T-helper 17 cell (primary cell): ENCODE measurements at regions not wholly inside any gene's neighbourhood (a gene's known extent, or its start where the extent isn't known, plus 50 kb on each side); places are given as distances from the start of the nearest gene placed in this dataset.
A peak's percentile ranks its signal among the peaks of the same experiment; 100 is the strongest.

Source experiments
- ATAC-seq: fragments of 150-1000 bp; cut with Tn5 transposase; 2 replicates; pipeline ENCODE4 v1.10.0; 2021; ENCODE audit warnings: mild to moderate bottlenecking, moderate library complexity
- DNase-seq, 3 donors: peaks; one replicate each; pipeline versions ENCODE4 v3.0.0 to v3.0.0-alpha.2; 2020 to 2021
- H3K9me3 ChIP-seq: one replicate; pipeline ENCODE4 v1.7.0; 2013; ENCODE audit warnings: low read length, mild to moderate bottlenecking; ENCODE audit not compliant: control insufficient read depth, poor library complexity, severe bottlenecking
- H3K27ac Mint-ChIP-seq: one replicate; pipeline ENCODE4 v1.8.0; 2022; ENCODE audit warnings: mild to moderate bottlenecking, moderate library complexity, mixed read lengths
- H3K27me3 Mint-ChIP-seq: one replicate; pipeline ENCODE4 v1.8.0; 2022; ENCODE audit warnings: mixed read lengths
- H3K36me3 Mint-ChIP-seq: one replicate; pipeline ENCODE4 v1.8.0; 2022; ENCODE audit warnings: low read depth, mixed read lengths
- H3K4me1 Mint-ChIP-seq: one replicate; pipeline ENCODE4 v1.8.0; 2022; ENCODE audit warnings: mild to moderate bottlenecking, mixed read lengths
- H3K4me3 Mint-ChIP-seq: one replicate; pipeline ENCODE4 v1.8.0; 2022; ENCODE audit warnings: mild to moderate bottlenecking, moderate library complexity, mixed read lengths

DNA sequence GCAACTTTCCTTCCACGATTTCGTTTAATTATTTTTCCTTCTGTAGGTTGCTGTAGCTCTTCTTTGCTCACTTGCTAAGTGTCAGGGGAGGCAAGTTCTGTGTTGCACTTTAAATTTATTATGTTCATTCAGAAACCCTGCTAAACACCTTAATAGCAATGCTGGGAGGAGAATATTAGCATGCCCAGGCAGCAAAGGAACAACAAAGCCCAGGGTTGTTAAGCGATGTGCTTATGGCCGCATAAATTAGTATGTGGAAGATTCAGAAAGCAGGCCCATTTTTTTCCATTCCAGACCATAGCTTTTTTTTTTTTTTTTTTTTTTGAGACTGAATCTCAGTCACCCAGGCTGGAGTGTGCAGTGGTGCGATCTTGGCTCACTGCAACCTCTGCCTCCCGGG lies 151.3 kb downstream of the BACH1 start:
- ATAC-seq (no peak), DNase-seq (no peak)
- peak overlapping the region; percentile 21 for H3K4me3 Mint-ChIP-seq
- peaks cover 4% of the 10 kb centered on the region for H3K4me1 Mint-ChIP-seq
- H3K9me3 ChIP-seq = no peaks in the 10 kb centered on the region
- H3K27ac Mint-ChIP-seq = peak overlapping the region; percentile 6
- H3K36me3 Mint-ChIP-seq = peaks cover 4% of the 10 kb centered on the region
- H3K27me3 Mint-ChIP-seq = no peaks in the 10 kb centered on the region

DNA sequence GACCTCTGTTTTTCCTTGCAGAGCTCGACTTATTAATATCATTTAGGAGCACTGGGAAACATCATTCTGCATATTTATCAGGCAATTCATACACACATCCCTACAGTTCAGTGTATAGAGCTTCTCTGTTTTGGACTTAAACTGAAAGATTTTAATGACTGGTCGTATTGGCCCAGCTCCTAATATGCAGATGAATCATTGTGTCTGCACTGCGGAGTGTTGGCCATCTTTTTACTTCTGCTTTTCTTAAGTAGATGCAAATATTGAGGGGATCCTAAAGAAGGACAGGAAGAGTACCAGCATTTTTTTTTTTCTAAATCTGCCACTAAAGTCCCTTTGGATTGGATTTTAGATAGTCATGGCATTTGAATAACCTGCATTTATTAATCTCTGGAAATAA lies 154.8 kb downstream of the BACH1 start:
- Mint-ChIP-seq H3K27ac (no peak overlapping the region), H3K36me3 (peaks cover 4% of the 10 kb centered on the region), H3K4me3 (no peak overlapping the region), H3K27me3 (no peaks in the 10 kb centered on the region), H3K4me1 (peaks cover 4% of the 10 kb centered on the region)
- no peak for DNase-seq
- ATAC-seq = no peak
- H3K9me3 ChIP-seq = no peaks in the 10 kb centered on the region

DNA sequence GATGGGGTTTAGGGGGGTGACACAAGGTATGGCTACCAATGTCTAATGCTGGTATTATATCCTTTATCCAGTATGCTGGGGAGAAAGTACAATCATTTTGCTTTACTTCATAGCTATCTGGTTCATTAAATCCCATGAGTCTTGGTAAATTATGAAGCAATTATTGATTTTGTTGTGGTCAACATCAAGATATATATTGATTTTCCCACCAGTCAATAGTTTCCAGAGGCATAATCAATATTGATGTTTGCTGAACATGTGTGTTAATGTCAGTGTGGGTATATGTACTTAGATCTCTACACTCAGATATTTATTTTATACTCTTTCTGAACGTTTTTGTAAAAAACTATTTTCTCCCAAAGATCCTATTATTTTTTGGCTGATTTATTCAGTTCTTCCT lies 155.5 kb downstream of the BACH1 start:
- peaks cover 3% of the 10 kb centered on the region for H3K4me1 Mint-ChIP-seq
- DNase-seq (no peak), ATAC-seq (no peak)
- no peak overlapping the region for H3K27ac Mint-ChIP-seq
- peaks cover 3% of the 10 kb centered on the region for H3K36me3 Mint-ChIP-seq
- no peak overlapping the region for H3K4me3 Mint-ChIP-seq
- H3K27me3 Mint-ChIP-seq = no peaks in the 10 kb centered on the region
- no peaks in the 10 kb centered on the region for H3K9me3 ChIP-seq

DNA sequence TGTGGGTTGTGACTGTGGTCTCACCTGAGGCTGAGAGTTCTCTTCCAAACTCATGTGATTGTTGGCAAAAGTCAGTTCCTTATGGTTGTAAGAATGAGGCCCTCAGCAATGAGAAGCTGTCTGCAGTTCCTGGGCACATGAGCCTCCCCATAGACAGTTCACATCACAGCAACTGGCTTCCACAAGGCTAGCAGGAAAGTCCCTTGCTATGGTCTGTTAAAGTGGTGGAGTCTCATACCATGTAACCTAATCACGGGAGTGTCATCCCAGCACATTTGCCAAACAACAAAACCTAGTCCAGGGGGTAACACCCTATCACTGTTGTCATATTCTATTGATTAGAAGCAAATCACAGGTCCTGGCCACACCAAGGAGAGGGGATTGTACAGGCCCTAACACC lies 163.8 kb downstream of the BACH1 start:
- no peak for ATAC-seq
- peak overlapping the region; percentile 53 for H3K27ac Mint-ChIP-seq
- H3K4me1 Mint-ChIP-seq = no peaks in the 10 kb centered on the region
- H3K4me3 Mint-ChIP-seq = no peak overlapping the region
- H3K27me3 Mint-ChIP-seq = no peaks in the 10 kb centered on the region
- DNase-seq = no peak
- H3K36me3 Mint-ChIP-seq = no peaks in the 10 kb centered on the region
- no peaks in the 10 kb centered on the region for H3K9me3 ChIP-seq

DNA sequence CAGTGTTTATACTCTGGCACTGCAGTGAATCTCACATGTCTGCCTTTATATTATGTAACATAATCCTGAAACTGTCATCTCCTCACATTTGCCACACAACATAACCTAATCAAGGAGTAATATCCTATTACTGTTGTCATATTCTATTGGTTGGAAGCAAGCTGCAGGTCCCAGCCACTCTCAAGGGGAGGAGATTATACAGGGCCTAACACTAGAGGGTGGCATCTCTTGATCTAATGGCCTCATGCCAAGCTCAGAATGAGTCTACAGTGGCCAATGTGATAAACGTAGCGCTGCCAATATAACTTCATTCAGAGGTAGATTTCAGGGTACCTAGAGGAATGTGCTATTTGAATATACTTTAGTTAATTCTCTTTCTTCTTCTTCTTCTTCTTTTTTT lies 166.8 kb downstream of the BACH1 start:
- peaks cover 3% of the 10 kb centered on the region for H3K36me3 Mint-ChIP-seq

DNA sequence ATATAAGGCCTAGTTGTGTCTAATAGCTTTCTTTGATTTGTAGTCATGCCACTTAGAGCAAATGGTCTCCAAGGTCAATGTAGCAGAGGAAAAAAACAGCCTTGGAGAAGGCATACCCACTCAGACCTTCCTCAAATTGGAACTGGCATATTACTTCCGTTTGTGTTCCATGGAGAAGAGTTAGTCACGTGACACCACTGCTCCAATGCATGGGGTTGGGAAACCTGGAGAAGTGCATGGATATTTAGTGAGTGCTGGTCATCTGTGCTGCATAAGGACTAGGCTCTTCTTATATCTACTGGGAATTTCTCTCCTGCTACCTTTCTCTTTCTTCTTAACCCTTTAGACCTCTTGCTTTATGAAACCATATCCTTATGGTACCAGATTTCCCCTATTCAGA lies 167.8 kb downstream of the BACH1 start:
- ATAC-seq = no peak
- no peaks in the 10 kb centered on the region for H3K9me3 ChIP-seq

More for the DNA sequence above, 166.8 kb downstream of the BACH1 start:
- peaks cover 3% of the 10 kb centered on the region for H3K4me1 Mint-ChIP-seq
- H3K27me3 Mint-ChIP-seq = no peaks in the 10 kb centered on the region
- DNase-seq = no peak
- no peaks in the 10 kb centered on the region for H3K9me3 ChIP-seq
- ATAC-seq = no peak
- H3K27ac Mint-ChIP-seq = no peak overlapping the region
- H3K4me3 Mint-ChIP-seq = no peak overlapping the region

DNA sequence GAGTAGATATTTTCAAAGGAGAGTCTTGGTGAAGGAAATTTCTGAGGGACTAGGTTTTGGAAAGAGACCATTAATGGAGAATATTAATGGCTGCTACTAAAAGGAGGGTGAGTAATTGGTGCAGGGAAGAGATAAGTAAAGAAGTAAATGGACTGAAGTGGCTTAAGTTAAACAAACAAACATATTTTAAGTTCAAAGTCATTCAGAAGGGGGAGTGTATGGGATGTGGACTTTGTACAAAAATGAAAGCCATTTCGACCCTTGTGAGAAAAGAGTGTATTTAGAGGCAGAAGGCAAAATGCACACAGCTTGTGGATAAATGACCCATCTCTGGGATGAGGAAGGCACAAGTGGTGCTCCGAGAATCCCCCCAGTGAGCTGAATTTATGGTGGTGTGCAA lies 171.7 kb downstream of the BACH1 start:
- Mint-ChIP-seq H3K4me3 (no peak overlapping the region), H3K27ac (no peak overlapping the region), H3K36me3 (peaks cover 7% of the 10 kb centered on the region), H3K27me3 (no peaks in the 10 kb centered on the region), H3K4me1 (peaks cover 11% of the 10 kb centered on the region)
- DNase-seq (no peak), ATAC-seq (no peak)
- H3K9me3 ChIP-seq = no peaks in the 10 kb centered on the region

More for the DNA sequence above, 167.8 kb downstream of the BACH1 start:
- no peak for DNase-seq
- Mint-ChIP-seq H3K4me3 (no peak overlapping the region), H3K36me3 (peaks cover 3% of the 10 kb centered on the region), H3K27me3 (no peaks in the 10 kb centered on the region), H3K4me1 (peaks cover 6% of the 10 kb centered on the region), H3K27ac (no peak overlapping the region)

DNA sequence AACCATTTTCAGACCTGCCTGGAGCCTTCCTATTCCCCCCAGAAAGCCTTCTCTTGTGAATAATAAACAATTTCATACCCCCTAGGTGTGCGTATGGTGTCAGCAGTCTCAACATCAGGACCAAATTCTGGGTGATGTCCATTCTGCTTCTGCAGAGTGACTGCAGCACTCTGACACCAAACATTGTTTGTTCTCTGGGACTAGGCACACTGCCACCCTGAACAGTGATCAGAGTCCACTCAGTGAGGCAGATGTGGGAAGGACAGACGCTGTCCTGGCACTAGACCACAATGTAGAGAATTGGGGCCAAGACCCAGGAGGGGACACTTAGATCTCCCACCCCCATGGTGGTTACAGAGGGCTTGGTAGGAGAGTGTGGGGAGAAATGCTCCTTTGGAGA lies 175.1 kb downstream of the BACH1 start:
- H3K36me3 Mint-ChIP-seq = peaks cover 10% of the 10 kb centered on the region
- peaks cover 22% of the 10 kb centered on the region for H3K4me1 Mint-ChIP-seq
- DNase-seq (no peak), ATAC-seq (no peak)
- H3K27me3 Mint-ChIP-seq = no peaks in the 10 kb centered on the region
- no peak overlapping the region for H3K4me3 Mint-ChIP-seq
- H3K27ac Mint-ChIP-seq = no peak overlapping the region
- no peaks in the 10 kb centered on the region for H3K9me3 ChIP-seq

DNA sequence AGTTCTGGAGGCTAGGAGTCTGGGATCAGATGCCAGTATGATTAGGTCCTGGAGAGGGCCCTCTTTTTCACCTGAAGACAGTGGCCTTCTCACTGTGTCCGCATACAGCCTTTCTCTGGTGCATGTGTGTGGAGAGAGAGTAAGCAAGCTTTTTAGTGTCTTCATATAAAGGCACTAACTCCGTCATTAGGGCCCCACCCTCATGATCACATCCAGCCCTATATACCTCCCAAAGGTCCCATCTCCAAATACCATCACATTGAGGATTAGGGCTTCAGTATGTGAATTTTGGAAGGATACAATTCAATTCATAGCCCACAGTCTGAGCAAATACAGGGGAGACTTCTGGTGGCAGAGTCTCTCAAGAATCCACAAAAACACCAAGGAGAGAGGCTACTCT lies 176.6 kb downstream of the BACH1 start:
- H3K36me3 Mint-ChIP-seq = peaks cover 9% of the 10 kb centered on the region
- peaks cover 21% of the 10 kb centered on the region for H3K4me1 Mint-ChIP-seq
- H3K27ac Mint-ChIP-seq = no peak overlapping the region
- H3K27me3 Mint-ChIP-seq = no peaks in the 10 kb centered on the region
- H3K4me3 Mint-ChIP-seq = no peak overlapping the region
- H3K9me3 ChIP-seq = no peaks in the 10 kb centered on the region
- no peak for ATAC-seq
- no peak for DNase-seq

DNA sequence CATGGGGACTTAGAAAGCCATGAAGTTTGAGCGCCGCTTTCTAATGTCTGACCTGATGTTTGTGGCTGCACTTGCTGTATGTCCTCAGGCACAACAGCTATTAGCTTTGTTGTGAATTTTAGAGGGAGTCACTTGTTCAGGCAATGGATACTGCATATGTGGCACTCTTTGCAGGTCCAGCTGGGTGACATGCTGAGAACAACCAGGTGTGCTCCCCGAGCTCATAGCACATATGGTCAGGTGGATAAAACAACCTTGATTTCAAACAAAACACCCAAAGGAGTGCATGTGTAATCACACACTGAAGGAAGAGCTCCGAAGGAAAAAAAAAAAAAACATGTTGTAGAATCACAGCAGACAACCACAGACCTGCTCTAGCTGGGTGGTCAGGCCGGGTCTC lies 178.6 kb downstream of the BACH1 start:
- Mint-ChIP-seq H3K36me3 (peaks cover 7% of the 10 kb centered on the region), H3K27me3 (no peaks in the 10 kb centered on the region), H3K4me3 (no peak overlapping the region), H3K4me1 (peaks cover 16% of the 10 kb centered on the region), H3K27ac (no peak overlapping the region)
- no peak for ATAC-seq
- DNase-seq = no peak
- H3K9me3 ChIP-seq = no peaks in the 10 kb centered on the region

DNA sequence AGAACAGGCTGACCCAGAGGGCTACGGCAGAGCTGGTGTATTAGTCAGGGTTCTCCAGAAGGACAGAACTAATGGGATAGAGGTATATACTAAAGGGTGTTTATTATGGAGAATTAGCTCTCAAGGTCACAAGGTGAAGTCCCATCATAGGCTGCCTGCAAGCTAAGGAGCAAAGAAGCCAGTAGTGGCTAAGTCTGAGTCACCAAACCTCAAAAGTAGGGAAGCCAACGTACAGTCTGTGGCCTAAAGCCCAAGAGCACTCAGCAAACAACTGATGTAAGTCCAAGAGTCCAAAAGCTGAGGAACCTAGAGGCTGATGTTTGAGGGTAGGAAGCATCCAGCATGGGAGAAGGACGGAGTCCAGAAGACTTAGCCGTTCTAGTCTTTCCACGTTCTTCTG lies 179.2 kb downstream of the BACH1 start:
- H3K9me3 ChIP-seq = no peaks in the 10 kb centered on the region
- Mint-ChIP-seq H3K27ac (no peak overlapping the region), H3K36me3 (peaks cover 7% of the 10 kb centered on the region), H3K4me1 (peaks cover 16% of the 10 kb centered on the region), H3K27me3 (no peaks in the 10 kb centered on the region), H3K4me3 (no peak overlapping the region)
- ATAC-seq (no peak), DNase-seq (no peak)

DNA sequence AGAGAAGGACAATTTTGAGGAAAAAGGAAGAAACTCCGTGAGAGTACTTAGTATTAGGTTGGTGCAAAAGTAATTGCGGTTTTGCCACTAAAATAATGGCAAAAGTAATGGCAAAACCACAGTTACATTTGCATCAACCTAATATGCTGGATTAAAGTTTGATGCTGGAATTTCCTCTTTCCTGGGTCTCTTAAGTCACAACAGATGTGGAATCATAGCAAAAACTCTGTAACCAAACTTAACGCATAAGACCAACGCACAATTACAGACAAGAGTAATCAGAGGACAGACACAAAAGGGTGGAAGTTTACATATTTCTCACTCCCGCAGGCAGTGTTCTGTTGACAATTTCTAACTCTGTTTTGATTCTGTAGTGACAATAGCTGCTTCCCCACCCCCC lies 182.4 kb downstream of the BACH1 start:
- ATAC-seq (no peak), DNase-seq (no peak)
- Mint-ChIP-seq H3K4me3 (no peak overlapping the region), H3K27ac (no peak overlapping the region), H3K27me3 (no peaks in the 10 kb centered on the region), H3K4me1 (peaks cover 12% of the 10 kb centered on the region), H3K36me3 (peaks cover 3% of the 10 kb centered on the region)
- no peaks in the 10 kb centered on the region for H3K9me3 ChIP-seq

DNA sequence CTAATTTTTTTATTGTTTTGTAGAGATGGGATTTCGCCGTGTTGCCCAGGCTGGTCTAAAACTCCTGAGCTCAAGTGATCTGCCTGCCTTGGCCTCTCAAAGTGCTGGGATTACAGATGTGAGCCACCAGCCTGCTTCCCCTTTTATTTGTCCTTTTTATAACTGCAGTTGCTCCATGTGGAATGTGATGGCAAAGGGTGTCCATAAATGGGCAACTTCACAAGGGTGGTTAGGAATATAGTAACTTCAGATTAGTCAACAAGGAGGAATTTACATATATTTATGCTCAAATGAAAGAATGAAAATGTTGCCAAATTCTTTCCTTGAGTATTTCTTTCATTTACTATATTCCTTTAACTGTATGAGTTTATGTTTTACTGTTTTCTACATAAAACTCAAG lies 182.9 kb downstream of the BACH1 start:
- no peaks in the 10 kb centered on the region for H3K9me3 ChIP-seq
- H3K4me3 Mint-ChIP-seq = no peak overlapping the region
- ATAC-seq = no peak
- H3K27me3 Mint-ChIP-seq = no peaks in the 10 kb centered on the region
- peaks cover 8% of the 10 kb centered on the region for H3K4me1 Mint-ChIP-seq
- no peak for DNase-seq
- no peak overlapping the region for H3K27ac Mint-ChIP-seq
- H3K36me3 Mint-ChIP-seq = peaks cover 3% of the 10 kb centered on the region

DNA sequence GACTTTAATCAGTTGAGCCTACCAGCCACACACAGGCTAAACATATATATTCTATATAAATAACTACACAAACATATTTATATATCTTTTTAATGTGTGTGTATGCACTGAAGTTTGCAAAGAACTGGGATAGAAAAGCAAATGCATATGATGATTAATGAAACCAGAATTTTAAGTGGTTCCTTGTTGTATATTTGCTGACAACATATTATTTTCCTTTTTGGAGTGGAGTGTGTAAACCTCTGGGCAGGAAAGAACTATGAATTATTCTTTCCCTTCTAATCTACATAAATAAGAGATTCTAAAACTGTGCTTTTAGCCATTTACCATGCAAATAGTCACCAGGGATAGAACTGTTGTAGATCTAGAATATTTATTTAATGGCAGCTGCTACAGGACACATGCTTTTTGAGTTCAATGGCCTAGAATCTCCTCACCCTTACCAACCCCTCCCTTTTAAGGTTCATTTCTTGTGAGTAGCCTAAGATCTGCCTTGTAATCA lies 187.6 kb downstream of the BACH1 start:
- Mint-ChIP-seq H3K4me3 (no peak overlapping the region), H3K27me3 (no peaks in the 10 kb centered on the region), H3K4me1 (peaks cover 4% of the 10 kb centered on the region), H3K36me3 (peaks cover 3% of the 10 kb centered on the region), H3K27ac (no peak overlapping the region)
- no peaks in the 10 kb centered on the region for H3K9me3 ChIP-seq
- DNase-seq (no peak), ATAC-seq (no peak)
